ENCODE measurements at regions not wholly inside any gene's neighbourhood (a gene's known extent, or its start where the extent isn't known, plus 50 kb on each side); places are given as distances from the start of the nearest gene placed in this dataset.

DNA sequence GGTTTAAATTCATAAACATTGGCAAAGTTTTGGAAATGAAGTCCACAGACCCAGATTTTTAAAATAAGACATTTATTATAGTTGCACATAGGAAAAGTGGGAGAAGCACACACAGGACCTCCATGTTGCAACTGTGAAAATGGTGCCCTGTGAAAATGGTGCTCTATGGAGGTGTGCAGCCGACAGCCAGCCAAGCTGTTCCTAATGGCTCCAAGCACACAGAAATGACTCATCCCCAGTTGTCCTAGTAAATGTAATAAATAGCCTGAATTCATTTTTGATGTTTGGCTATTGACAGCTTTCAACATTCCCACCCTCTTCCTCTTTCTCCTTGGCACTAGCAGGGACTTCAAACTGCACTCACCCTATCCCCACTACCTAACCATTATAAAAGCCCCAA is 590.9 kb downstream of the CAAP1 start:
- Histone ChIP-seq H3K9ac (no peak overlapping the region), H3K79me2 (ENCODE audit: insufficient read depth) (no peaks in the 10 kb centered on the region; the same call in 1 of the 2 replicates), H3K27me3 (ENCODE audit: insufficient read depth) (no peaks in the 10 kb centered on the region), H3K4me3 (ENCODE audit: low read depth in 2 of 2, low read length in 1 of 2) (no peak overlapping the region), H3K9me2 (no peaks in the 10 kb centered on the region), H3K27ac (ENCODE audit: low read depth in 2 of 2, low read length in 1 of 2) (no peak overlapping the region), H3K4me1 (ENCODE audit: control insufficient read depth in 1 of 2, insufficient read depth in 2 of 2, low read depth in 1 of 2, low read length in 1 of 2) (peaks cover 0 to 8% of the 10 kb centered on the region in 2 experiments; a peak in 2 of 4 replicates), H4K20me1 (ENCODE audit: insufficient read depth) (no peaks in the 10 kb centered on the region), H3K9me3 (no peaks in the 10 kb centered on the region), H3F3A (replicated peaks; ENCODE audit: insufficient read depth) (no peaks in the 10 kb centered on the region), H3K36me3 (replicated peaks in 1 of 2; ENCODE audit: control insufficient read depth in 1 of 2, insufficient read depth in 2 of 2, low read length in 1 of 2) (no peaks in the 10 kb centered on the region), H3K4me2 (no peak overlapping the region), H2AFZ (ENCODE audit: low read depth) (no peak overlapping the region)
- TF ChIP-seq JUND (IDR thresholded peaks at IDR 0.05) (no peak), FOXJ3 (CRISPR knock-in tag; IDR thresholded peaks at IDR 0.05) (no peak), MXI1 (IDR thresholded peaks at IDR 0.05; ENCODE audit: low read depth, low read length) (no peak), GATA2 (CRISPR knock-in tag; IDR thresholded peaks at IDR 0.05) (no peak), FOXM1 (IDR thresholded peaks at IDR 0.05; ENCODE audit: low read depth) (no peak), FOSL2 (IDR thresholded peaks at IDR 0.05; ENCODE audit: borderline replicate concordance, low read depth) (no peak), NFIC (IDR thresholded peaks at IDR 0.05; ENCODE audit: borderline replicate concordance) (no peak), ELF1 (IDR thresholded peaks at IDR 0.05) (no peak), CTCF (IDR thresholded peaks at IDR 0.05) (no peak), RXRA (IDR thresholded peaks at IDR 0.05; ENCODE audit: borderline replicate concordance, low read depth) (no peak), PBX3 (IDR thresholded peaks at IDR 0.05) (no peak), MEF2A (IDR thresholded peaks at IDR 0.05; ENCODE audit: borderline replicate concordance, low read depth) (no peak)
- TF ChIP-seq, protein P1, sequence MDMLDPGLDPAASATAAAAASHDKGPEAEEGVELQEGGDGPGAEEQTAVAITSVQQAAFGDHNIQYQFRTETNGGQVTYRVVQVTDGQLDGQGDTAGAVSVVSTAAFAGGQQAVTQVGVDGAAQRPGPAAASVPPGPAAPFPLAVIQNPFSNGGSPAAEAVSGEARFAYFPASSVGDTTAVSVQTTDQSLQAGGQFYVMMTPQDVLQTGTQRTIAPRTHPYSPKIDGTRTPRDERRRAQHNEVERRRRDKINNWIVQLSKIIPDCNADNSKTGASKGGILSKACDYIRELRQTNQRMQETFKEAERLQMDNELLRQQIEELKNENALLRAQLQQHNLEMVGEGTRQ (IDR thresholded peaks at IDR 0.05; ENCODE audit: borderline replicate concordance, low read depth, low read length) = no peak
- no peak for DNase-seq
- ChIA-PET CTCF (no interaction called here), POLR2A (no interaction called here)
- WGBS (ENCODE audit: low lambda C conversion rate) = 80% methylated on average over 1 of the region's 1 CpG

DNA sequence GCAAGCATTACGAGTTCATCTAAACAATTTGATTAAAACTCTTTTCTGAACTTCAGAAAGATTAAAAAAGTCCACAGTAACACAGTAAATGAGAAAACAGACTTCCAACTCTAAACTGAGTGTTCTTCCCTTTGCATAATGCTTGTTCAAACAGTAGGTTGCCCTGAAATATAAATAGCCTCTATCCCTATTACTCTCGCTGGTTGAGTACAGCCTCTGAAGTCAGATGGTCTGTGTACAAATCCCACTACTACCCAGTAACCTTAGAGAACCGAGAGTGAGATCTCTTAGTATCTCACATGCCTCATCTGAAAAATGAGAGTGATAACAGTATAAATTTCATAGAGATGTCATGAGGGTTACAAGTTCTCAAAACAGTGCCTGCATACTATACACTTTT is 591.6 kb downstream of the CAAP1 start:
- Histone ChIP-seq H3K9me2 (no peaks in the 10 kb centered on the region), H3F3A (replicated peaks; ENCODE audit: insufficient read depth) (no peaks in the 10 kb centered on the region), H3K27ac (ENCODE audit: low read depth in 2 of 2, low read length in 1 of 2) (no peak overlapping the region), H3K9ac (no peak overlapping the region), H3K4me2 (no peak overlapping the region), H4K20me1 (ENCODE audit: insufficient read depth) (no peaks in the 10 kb centered on the region), H2AFZ (ENCODE audit: low read depth) (no peak overlapping the region), H3K79me2 (ENCODE audit: insufficient read depth) (no peaks in the 10 kb centered on the region; the same call in 1 of the 2 replicates), H3K27me3 (ENCODE audit: insufficient read depth) (no peaks in the 10 kb centered on the region), H3K4me1 (ENCODE audit: control insufficient read depth in 1 of 2, insufficient read depth in 2 of 2, low read depth in 1 of 2, low read length in 1 of 2) (peaks cover 0 to 14% of the 10 kb centered on the region in 2 experiments; a peak in 2 of 4 replicates), H3K9me3 (no peaks in the 10 kb centered on the region), H3K4me3 (ENCODE audit: low read depth in 2 of 2, low read length in 1 of 2) (no peak overlapping the region), H3K36me3 (replicated peaks in 1 of 2; ENCODE audit: control insufficient read depth in 1 of 2, insufficient read depth in 2 of 2, low read length in 1 of 2) (no peaks in the 10 kb centered on the region)
- no peak for DNase-seq
- POLR2A ChIA-PET = no interaction called here
- 86% methylated on average over 3 of the region's 3 CpGs for WGBS (ENCODE audit: low lambda C conversion rate)
- CTCF ChIA-PET = interaction anchor here (1.7 kb wide), 1 partner anchor 24 kb away, joined by 4 read pairs; no protein-coding TSS in a partner anchor
- TF ChIP-seq GABPA (IDR thresholded peaks at IDR 0.05; ENCODE audit: low read depth) (no peak), ZBTB33 (IDR thresholded peaks at IDR 0.05; ENCODE audit: borderline replicate concordance, low read depth) (no peak), RFX5 (IDR thresholded peaks at IDR 0.05; ENCODE audit: low read length) (no peak), EP300 (IDR thresholded peaks at IDR 0.05; ENCODE audit: borderline replicate concordance in 1 of 2, low read depth in 1 of 2, low read length in 1 of 2) (no peak), YY1 (IDR thresholded peaks at IDR 0.05; ENCODE audit: low read depth) (no peak), GATA2 (CRISPR knock-in tag; IDR thresholded peaks at IDR 0.05) (no peak), TCF12 (IDR thresholded peaks at IDR 0.05) (no peak), JUND (IDR thresholded peaks at IDR 0.05) (no peak), RCOR1 (IDR thresholded peaks at IDR 0.05; ENCODE audit: low read length) (no peak), RXRA (IDR thresholded peaks at IDR 0.05; ENCODE audit: borderline replicate concordance, low read depth) (no peak), FOXM1 (IDR thresholded peaks at IDR 0.05; ENCODE audit: low read depth) (no peak), SIN3A (IDR thresholded peaks at IDR 0.05; ENCODE audit: borderline replicate concordance, low read depth, low read length) (no peak), NFIC (IDR thresholded peaks at IDR 0.05; ENCODE audit: borderline replicate concordance) (no peak), MEF2A (IDR thresholded peaks at IDR 0.05; ENCODE audit: borderline replicate concordance, low read depth) (no peak), EZH2phosphoT487 (IDR thresholded peaks at IDR 0.05; ENCODE audit: borderline replicate concordance, low read depth) (no peak), FOXJ3 (CRISPR knock-in tag; IDR thresholded peaks at IDR 0.05) (no peak)

All from SK-N-SH (cell line).